Colonic mucosa (tissue), 4 donors: ENCODE measurements at regions not wholly inside any gene's neighbourhood (a gene's known extent, or its start where the extent isn't known, plus 50 kb on each side); places are given as distances from the start of the nearest gene placed in this dataset.

Experiments used
- DNase-seq: peaks from one replicate; pipeline ENCODE4 v3.0.0-alpha.2; 2020
- H3K27ac ChIP-seq: fragments of 200-600 bp; one replicate; pipeline ENCODE4 v1.8.0; 2021
- H3K27me3 ChIP-seq: fragments of 200-600 bp; one replicate; pipeline ENCODE4 v1.8.0; 2021
- H3K36me3 ChIP-seq: fragments of 200-600 bp; one replicate; pipeline ENCODE4 v1.8.0; 2021
- H3K4me1 ChIP-seq: fragments of 200-600 bp; one replicate; pipeline ENCODE4 v1.8.0; 2021; ENCODE audit warnings: mild to moderate bottlenecking
- H3K4me3 ChIP-seq: fragments of 200-600 bp; one replicate; pipeline ENCODE4 v1.8.0; 2021
- H3K9ac ChIP-seq, 2 donors: one replicate each; pipeline ENCODE4 v1.7.0; 2013; ENCODE audit warnings: control low read depth in 2 of 2, low read depth in 2 of 2, low read length in 2 of 2
- H3K9me3 ChIP-seq: fragments of 200-600 bp; one replicate; pipeline ENCODE4 v1.8.0; 2021
- intact Hi-C: fragments of 100-400 bp; cut with DNase I; formaldehyde crosslinking; loops from one replicate; pipeline ENCODE4 v1.14.1; 2022
- TF ChIP-seq, protein P1 (sequence below): fragments of 200-600 bp; IDR thresholded peaks from one replicate; pipeline ENCODE4 v1.8.0; 2022; ENCODE audit warnings: antibody characterized with exemption, mild to moderate bottlenecking
- donor health status: healthy.
- donor health status: DM: no; HTN: no; CAD: no.
- donor health status: DM: no; HTN: no; CAD: no.

DNA sequence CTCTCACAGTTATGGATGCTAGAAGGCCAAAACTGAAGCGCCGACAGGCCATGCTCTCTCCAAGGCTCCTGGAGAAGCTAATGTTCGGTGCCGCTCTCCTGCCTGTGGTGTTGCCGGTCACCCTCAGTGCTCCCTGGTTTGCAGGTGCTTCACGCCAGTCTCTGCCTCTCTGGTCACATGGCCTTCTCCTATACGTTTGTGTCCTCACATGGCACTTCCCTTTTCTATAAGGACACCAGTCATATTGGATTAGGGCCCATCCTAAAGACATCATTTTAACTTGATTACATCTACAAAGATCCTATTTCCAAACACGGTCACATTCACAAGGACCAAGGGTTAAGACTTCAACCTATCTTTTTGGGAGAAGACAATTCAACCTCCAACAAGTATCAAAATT lies 671.3 kb upstream of the ARGLU1 start:
- Histone ChIP-seq H3K4me1 (no peaks in the 10 kb centered on the region), H3K27me3 (no peaks in the 10 kb centered on the region), H3K27ac (no peak overlapping the region), H3K4me3 (no peak overlapping the region), H3K9ac (no peak overlapping the region), H3K9me3 (no peaks in the 10 kb centered on the region), H3K36me3 (no peaks in the 10 kb centered on the region)
- TF ChIP-seq, protein P1, sequence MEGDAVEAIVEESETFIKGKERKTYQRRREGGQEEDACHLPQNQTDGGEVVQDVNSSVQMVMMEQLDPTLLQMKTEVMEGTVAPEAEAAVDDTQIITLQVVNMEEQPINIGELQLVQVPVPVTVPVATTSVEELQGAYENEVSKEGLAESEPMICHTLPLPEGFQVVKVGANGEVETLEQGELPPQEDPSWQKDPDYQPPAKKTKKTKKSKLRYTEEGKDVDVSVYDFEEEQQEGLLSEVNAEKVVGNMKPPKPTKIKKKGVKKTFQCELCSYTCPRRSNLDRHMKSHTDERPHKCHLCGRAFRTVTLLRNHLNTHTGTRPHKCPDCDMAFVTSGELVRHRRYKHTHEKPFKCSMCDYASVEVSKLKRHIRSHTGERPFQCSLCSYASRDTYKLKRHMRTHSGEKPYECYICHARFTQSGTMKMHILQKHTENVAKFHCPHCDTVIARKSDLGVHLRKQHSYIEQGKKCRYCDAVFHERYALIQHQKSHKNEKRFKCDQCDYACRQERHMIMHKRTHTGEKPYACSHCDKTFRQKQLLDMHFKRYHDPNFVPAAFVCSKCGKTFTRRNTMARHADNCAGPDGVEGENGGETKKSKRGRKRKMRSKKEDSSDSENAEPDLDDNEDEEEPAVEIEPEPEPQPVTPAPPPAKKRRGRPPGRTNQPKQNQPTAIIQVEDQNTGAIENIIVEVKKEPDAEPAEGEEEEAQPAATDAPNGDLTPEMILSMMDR, result no peak
- intact Hi-C loops, result no loop called here
- DNase-seq, result no peak

DNA sequence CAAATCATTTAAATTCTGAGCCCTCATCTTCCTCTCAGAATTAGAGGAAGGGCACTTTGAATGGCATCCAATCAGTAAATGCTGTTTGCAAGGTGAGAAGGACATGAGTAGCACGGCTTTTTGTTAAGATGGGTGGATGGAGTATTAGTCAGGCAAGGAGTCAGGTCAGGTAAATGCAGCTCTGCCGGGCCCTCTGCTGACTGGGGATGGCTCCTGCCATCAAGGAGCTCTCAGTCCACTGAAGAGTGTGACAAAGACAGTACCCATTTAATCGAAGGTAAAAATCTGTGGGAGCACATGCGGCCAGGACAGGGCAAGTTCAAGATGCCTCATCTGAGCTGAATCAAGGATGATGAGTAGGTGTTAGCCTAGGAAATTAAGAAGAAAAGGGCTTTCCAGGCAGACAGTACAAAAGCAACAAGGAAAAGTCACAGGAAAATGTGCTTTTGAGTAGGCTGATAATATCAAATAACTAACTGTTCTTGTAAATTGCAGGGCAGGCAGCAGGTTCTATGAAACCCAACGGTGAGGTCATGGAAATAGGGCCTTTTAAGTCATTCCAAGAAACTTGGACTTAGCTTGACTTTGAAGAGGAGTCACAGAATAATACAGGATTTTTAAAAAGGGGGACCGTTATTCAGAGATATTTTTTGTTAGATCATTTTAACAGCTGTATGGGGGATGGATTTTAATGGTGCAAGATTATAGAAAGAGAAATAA lies 670.5 kb upstream of the ARGLU1 start:
- Histone ChIP-seq H3K9me3 (no peaks in the 10 kb centered on the region), H3K36me3 (no peaks in the 10 kb centered on the region), H3K9ac (no peak overlapping the region), H3K27ac (no peak overlapping the region), H3K27me3 (no peaks in the 10 kb centered on the region), H3K4me1 (no peaks in the 10 kb centered on the region), H3K4me3 (no peak overlapping the region)
- intact Hi-C loops, result no loop called here
- no peak for DNase-seq
- TF ChIP-seq, protein P1, result no peak

DNA sequence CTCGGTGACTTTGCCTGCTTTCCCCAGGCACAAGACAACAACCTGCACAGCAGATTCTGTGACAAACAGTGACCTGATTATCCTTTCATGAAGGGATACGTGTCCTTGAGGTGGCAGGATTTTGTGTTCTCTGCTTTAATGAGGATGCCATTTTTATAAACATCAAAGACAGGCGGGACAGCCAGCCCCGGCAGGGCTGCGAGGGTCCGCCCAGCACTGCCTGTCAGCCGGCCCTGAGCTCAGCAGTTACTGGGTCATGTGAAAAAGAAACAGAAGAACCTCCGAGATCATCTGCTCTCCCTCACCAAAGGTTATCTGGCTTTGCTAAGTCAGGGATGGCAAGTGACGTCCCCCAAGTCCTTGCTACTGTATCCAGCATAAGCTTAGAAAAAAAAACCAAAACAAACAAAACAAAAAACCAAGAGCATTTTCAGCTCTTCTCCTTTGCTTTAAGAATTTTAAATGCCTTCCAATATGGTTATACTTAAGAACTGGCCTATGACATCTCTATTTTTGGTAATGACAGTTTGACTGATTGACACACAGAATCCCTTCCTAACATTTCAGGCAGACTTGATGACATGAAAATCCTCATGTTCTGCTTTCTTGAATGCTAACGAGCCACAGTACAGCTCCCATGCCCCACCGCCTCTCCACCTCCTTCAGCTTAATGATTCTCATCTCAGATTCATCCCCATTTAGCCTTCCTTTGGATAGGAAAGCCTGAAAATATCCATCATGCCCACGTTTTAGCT lies 666.6 kb upstream of the ARGLU1 start:
- H3K9me3 ChIP-seq, result no peaks in the 10 kb centered on the region
- no peak for DNase-seq
- no peaks in the 10 kb centered on the region for H3K27me3 ChIP-seq
- TF ChIP-seq, protein P1, result no peak
- no peak overlapping the region for H3K27ac ChIP-seq
- H3K9ac ChIP-seq, result no peak overlapping the region
- no peaks in the 10 kb centered on the region for H3K4me1 ChIP-seq
- no peaks in the 10 kb centered on the region for H3K36me3 ChIP-seq
- H3K4me3 ChIP-seq, result no peak overlapping the region
- intact Hi-C loops, result no loop called here

DNA sequence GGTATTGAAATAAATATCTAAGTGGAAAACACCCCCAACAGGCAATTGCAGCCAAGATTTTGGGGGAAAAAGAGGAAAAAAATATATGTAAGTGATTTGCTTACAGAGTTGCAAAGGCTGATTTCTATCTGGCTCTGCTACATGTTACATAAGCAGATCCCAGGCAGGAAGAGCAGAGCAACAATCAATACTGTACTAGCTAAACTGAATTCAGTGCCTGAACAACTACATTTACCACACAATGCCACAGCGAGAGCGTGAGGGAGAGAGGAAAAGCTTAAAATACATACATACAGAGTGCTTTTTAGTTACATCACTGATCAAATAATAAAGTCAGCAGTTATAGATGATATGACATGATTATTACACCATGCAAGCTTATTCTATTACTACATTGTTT lies 665.6 kb upstream of the ARGLU1 start:
- no peaks in the 10 kb centered on the region for H3K27me3 ChIP-seq
- intact Hi-C loops, result no loop called here
- no peak overlapping the region for H3K27ac ChIP-seq
- no peaks in the 10 kb centered on the region for H3K4me1 ChIP-seq
- no peak overlapping the region for H3K4me3 ChIP-seq
- no peak overlapping the region for H3K9ac ChIP-seq
- TF ChIP-seq, protein P1, result no peak
- no peaks in the 10 kb centered on the region for H3K9me3 ChIP-seq
- H3K36me3 ChIP-seq, result no peaks in the 10 kb centered on the region
- no peak for DNase-seq

DNA sequence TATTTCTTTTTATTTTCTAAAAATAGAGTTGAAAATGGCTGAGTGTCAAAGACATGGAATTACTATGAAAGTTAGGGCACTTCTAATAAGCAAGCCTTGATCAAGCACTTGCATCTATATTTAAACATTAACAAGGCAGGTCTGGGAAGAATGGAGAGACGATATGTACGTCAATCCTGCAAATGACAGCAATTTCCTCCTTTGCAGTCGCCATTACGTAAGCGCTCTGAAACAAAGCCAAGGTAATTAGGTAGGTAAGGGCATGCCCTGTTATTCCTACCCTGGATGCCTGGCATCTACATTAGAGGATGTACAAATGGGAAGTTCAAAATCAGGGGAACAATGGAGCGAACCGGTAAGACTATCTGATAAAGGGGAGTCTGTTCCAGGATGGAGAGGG lies 664.0 kb upstream of the ARGLU1 start:
- no peaks in the 10 kb centered on the region for H3K27me3 ChIP-seq
- H3K36me3 ChIP-seq, result no peaks in the 10 kb centered on the region
- no peak for DNase-seq
- no peak overlapping the region for H3K4me3 ChIP-seq
- TF ChIP-seq, protein P1, result no peak
- no peak overlapping the region for H3K27ac ChIP-seq
- H3K4me1 ChIP-seq, result no peaks in the 10 kb centered on the region
- no peak overlapping the region for H3K9ac ChIP-seq
- H3K9me3 ChIP-seq, result no peaks in the 10 kb centered on the region
- intact Hi-C loops, result no loop called here
